Liver (tissue), 7 donors: ENCODE measurements at regions not wholly inside any gene's neighbourhood (a gene's known extent, or its start where the extent isn't known, plus 50 kb on each side); places are given as distances from the start of the nearest gene placed in this dataset.

ENCODE experiments used
- DNase-seq: peaks from one replicate; pipeline ENCODE4 v3.0.0-alpha.2; 2017; ENCODE audit warnings: low spot score
- H3K27ac ChIP-seq, 2 donors: one replicate each; pipeline ENCODE4 v1.7.0; 2013; ENCODE audit warnings: inconsistent platforms in 2 of 2, low read length in 2 of 2, control low read depth in 1 of 2, low read depth in 1 of 2, mild to moderate bottlenecking in 1 of 2
- H3K27me3 ChIP-seq, 4 donors: one replicate each; pipeline versions ENCODE4 v1.6.1 to v1.7.0; 2013; ENCODE audit warnings: low read length in 3 of 4, inconsistent platforms in 1 of 4, mild to moderate bottlenecking in 1 of 4, moderate library complexity in 1 of 4; ENCODE audit not compliant: control insufficient read depth in 4 of 4, insufficient read depth in 4 of 4
- H3K36me3 ChIP-seq, 4 donors: one replicate each; pipeline versions ENCODE4 v1.6.1 to v1.7.0; 2013; ENCODE audit warnings: low read length in 3 of 4, mild to moderate bottlenecking in 3 of 4, low read depth in 1 of 4, moderate library complexity in 1 of 4; ENCODE audit not compliant: control insufficient read depth in 4 of 4, insufficient read depth in 3 of 4
- H3K4me1 ChIP-seq, 4 donors: one replicate each; pipeline versions ENCODE4 v1.6.1 to v1.7.0; 2013; ENCODE audit warnings: low read length in 3 of 4, mild to moderate bottlenecking in 3 of 4, moderate library complexity in 1 of 4; ENCODE audit not compliant: control insufficient read depth in 4 of 4, insufficient read depth in 4 of 4
- H3K4me3 ChIP-seq, 3 donors: one replicate each; pipeline versions ENCODE4 v1.6.1 to v1.7.0; 2013; ENCODE audit warnings: low read length in 3 of 3, control low read depth in 1 of 3, low read depth in 1 of 3, mild to moderate bottlenecking in 1 of 3
- H3K9ac ChIP-seq, 2 donors: one replicate each; pipeline ENCODE4 v1.7.0; 2013; ENCODE audit warnings: low read length in 2 of 2, mild to moderate bottlenecking in 2 of 2, moderate library complexity in 2 of 2, control low read depth in 1 of 2, low read depth in 1 of 2
- H3K9me3 ChIP-seq, 4 donors: one replicate each; pipeline versions ENCODE4 v1.6.1 to v1.7.0; 2013; ENCODE audit warnings: low read length in 3 of 4; ENCODE audit not compliant: control insufficient read depth in 4 of 4
- ATF3 ChIP-seq: IDR thresholded peaks from 2 replicates; pipeline ENCODE4 v1.6.1; 2016; ENCODE audit warnings: antibody characterized with exemption
- CTCF ChIP-seq: fragments of 150-350 bp; IDR thresholded peaks from 2 replicates; pipeline ENCODE4 v1.5.1; 2017; ENCODE audit warnings: improper control_type of control experiment, low read depth, low read length; ENCODE audit not compliant: missing input control
- EGR1 ChIP-seq, 2 donors: IDR thresholded peaks; 2 replicates each; pipeline ENCODE4 v1.6.1; 2016 to 2018; ENCODE audit warnings: antibody characterized with exemption in 2 of 2, low read depth in 2 of 2
- FOXA1 ChIP-seq: IDR thresholded peaks from 2 replicates; pipeline ENCODE4 v1.6.1; 2016; ENCODE audit warnings: antibody characterized with exemption
- FOXA2 ChIP-seq: IDR thresholded peaks from 2 replicates; pipeline ENCODE4 v1.6.1; 2016; ENCODE audit warnings: antibody characterized with exemption
- GABPA ChIP-seq, 2 donors: IDR thresholded peaks in 1 of 2; conservative IDR thresholded peaks in 1 of 2; 2 replicates each; pipeline ENCODE4 v1.6.1; 2016; ENCODE audit warnings: antibody characterized with exemption in 2 of 2, mild to moderate bottlenecking in 1 of 2, moderate library complexity in 1 of 2
- HNF4A ChIP-seq, 2 donors: conservative IDR thresholded peaks; 2 replicates each; pipeline ENCODE4 v1.6.1; 2016; ENCODE audit warnings: antibody characterized with exemption in 2 of 2, mild to moderate bottlenecking in 2 of 2
- HNF4G ChIP-seq: IDR thresholded peaks from 2 replicates; pipeline ENCODE4 v1.6.1; 2016; ENCODE audit warnings: antibody characterized with exemption
- JUND ChIP-seq, 2 donors: IDR thresholded peaks; 2 replicates each; pipeline ENCODE4 v1.6.1; 2016; ENCODE audit warnings: antibody characterized with exemption in 2 of 2
- MAX ChIP-seq: IDR thresholded peaks from 2 replicates; pipeline ENCODE4 v1.6.1; 2016; ENCODE audit warnings: antibody characterized with exemption
- NR2F2 ChIP-seq: IDR thresholded peaks from 2 replicates; pipeline ENCODE4 v1.6.1; 2016; ENCODE audit warnings: antibody characterized with exemption
- RAD21 ChIP-seq, 2 donors: IDR thresholded peaks; 2 replicates each; pipeline ENCODE4 v1.6.1; 2016; ENCODE audit warnings: antibody characterized with exemption in 2 of 2, mild to moderate bottlenecking in 2 of 2
- REST ChIP-seq: IDR thresholded peaks from 2 replicates; pipeline ENCODE4 v1.6.1; 2016; ENCODE audit warnings: antibody characterized with exemption, mild to moderate bottlenecking
- RXRA ChIP-seq, 2 donors: IDR thresholded peaks; 2 replicates each; pipeline ENCODE4 v1.6.1; 2017 to 2018; ENCODE audit warnings: antibody characterized with exemption in 2 of 2, mild to moderate bottlenecking in 1 of 2
- SP1 ChIP-seq: IDR thresholded peaks from 2 replicates; pipeline ENCODE4 v1.6.1; 2018; ENCODE audit warnings: antibody characterized with exemption, mild to moderate bottlenecking
- TAF1 ChIP-seq: conservative IDR thresholded peaks from 2 replicates; pipeline ENCODE4 v1.6.1; 2016; ENCODE audit warnings: antibody characterized with exemption, mild to moderate bottlenecking
- YY1 ChIP-seq: IDR thresholded peaks from 2 replicates; pipeline ENCODE4 v1.6.1; 2016; ENCODE audit warnings: antibody characterized with exemption, mild to moderate bottlenecking
- ZBTB33 ChIP-seq: IDR thresholded peaks from 2 replicates; pipeline ENCODE4 v1.6.1; 2016; ENCODE audit warnings: antibody characterized with exemption
- donor health status: healthy.
- donor health status: healthy.
- donor health status: healthy.
- donor health status: healthy.

- TF ChIP-seq CTCF (no peak), ZBTB33 (no peak), FOXA1 (no peak)
Measured at GRCh38 chr6:119598883-119599282, 249.3 kb upstream of the MAN1A1 start (continued).

- peaks cover 0 to 2% (median 0%) of the 10 kb centered on the region in 4 donors for H3K9me3 ChIP-seq
- TF ChIP-seq FOXA2 (no peak), ATF3 (no peak), GABPA (IDR thresholded peaks at IDR 0.05 in 1 of 2, conservative IDR thresholded peaks at IDR 0.05 in 1 of 2) (no peak), REST (no peak), ZBTB33 (no peak), JUND (IDR thresholded peaks at IDR 0.05) (no peak), FOXA1 (no peak), RAD21 (IDR thresholded peaks at IDR 0.05) (no peak), HNF4G (no peak), EGR1 (IDR thresholded peaks at IDR 0.05; ENCODE audit: low read depth in 2 of 2) (no peak), CTCF (no peak), MAX (no peak), YY1 (no peak), TAF1 (no peak), HNF4A (conservative IDR thresholded peaks at IDR 0.05) (no peak), RXRA (IDR thresholded peaks at IDR 0.05) (no peak), NR2F2 (no peak), SP1 (no peak)
- H3K4me3 ChIP-seq, result no peak overlapping the region
- H3K27ac ChIP-seq, result no peak overlapping the region
- no peaks in the 10 kb centered on the region for H3K36me3 ChIP-seq
- no peak overlapping the region for H3K9ac ChIP-seq
- H3K4me1 ChIP-seq, result no peaks in the 10 kb centered on the region
- no peak for DNase-seq
- H3K27me3 ChIP-seq, result no peaks in the 10 kb centered on the region
Measured at GRCh38 chr6:119594907-119595306, 245.3 kb upstream of the MAN1A1 start.
